Thyroid gland (tissue), 4 donors: ENCODE measurements at regions not wholly inside any gene's neighbourhood (a gene's known extent, or its start where the extent isn't known, plus 50 kb on each side); places are given as distances from the start of the nearest gene placed in this dataset.

Experiments
- DNase-seq, 2 donors: peaks; one replicate each; pipeline ENCODE4 v3.0.0-alpha.2; 2019
- H3K27ac ChIP-seq, 3 donors: fragments of 200-600 bp; sonication (generic); 1 replicate in 2 of 3; 2 replicates in 1 of 3; pipeline ENCODE4 v1.5.1; 2016 to 2019; ENCODE audit warnings: mild to moderate bottlenecking in 1 of 3, moderate library complexity in 1 of 3
- H3K27me3 ChIP-seq: fragments of 200-600 bp; sonication (generic); one replicate; pipeline ENCODE4 v1.5.1; 2019
- H3K36me3 ChIP-seq, 2 donors: fragments of 200-600 bp; sonication (generic); one replicate each; pipeline ENCODE4 v1.5.1; 2016 to 2019
- H3K4me1 ChIP-seq, 2 donors: fragments of 200-600 bp; sonication (generic); one replicate each; pipeline ENCODE4 v1.5.1; 2017 to 2019
- H3K4me3 ChIP-seq, 3 donors: fragments of 200-600 bp; sonication (generic); replicated peaks in 1 of 3; 1 replicate in 2 of 3; 2 replicates in 1 of 3; pipeline ENCODE4 v1.5.1; 2016; ENCODE audit warnings: mild to moderate bottlenecking in 1 of 3
- H3K9me3 ChIP-seq: fragments of 200-600 bp; sonication (generic); one replicate; pipeline ENCODE4 v1.5.1; 2017
- POLR2A ChIP-seq, 2 donors: fragments of 450-650 bp; IDR thresholded peaks; one replicate each; pipeline ENCODE4 v1.6.1; 2017; ENCODE audit warnings: antibody characterized with exemption in 2 of 2, mild to moderate bottlenecking in 2 of 2, moderate library complexity in 1 of 2
- WGBS, 2 donors: methylation state at CpG; one replicate each; pipeline ENCODE4 v1.1.5; 2017; 5-methylcytosine and 5-hydroxymethylcytosine counted together
- intact Hi-C: fragments of 100-400 bp; cut with DNase I; formaldehyde crosslinking; loops from one replicate; pipeline ENCODE4 v1.15.1; 2023
- TF ChIP-seq, protein P1 (sequence below), 6 experiments: fragments of 200-600 bp in 3 of 6; fragments of 450-650 bp in 3 of 6; sonication (generic) in 3 of 6; IDR thresholded peaks; one replicate each; pipeline ENCODE4 v1.5.1; 2016 to 2019; ENCODE audit warnings: antibody characterized with exemption in 6 of 6, mild to moderate bottlenecking in 2 of 6, inconsistent platforms in 1 of 6, moderate library complexity in 1 of 6

DNA sequence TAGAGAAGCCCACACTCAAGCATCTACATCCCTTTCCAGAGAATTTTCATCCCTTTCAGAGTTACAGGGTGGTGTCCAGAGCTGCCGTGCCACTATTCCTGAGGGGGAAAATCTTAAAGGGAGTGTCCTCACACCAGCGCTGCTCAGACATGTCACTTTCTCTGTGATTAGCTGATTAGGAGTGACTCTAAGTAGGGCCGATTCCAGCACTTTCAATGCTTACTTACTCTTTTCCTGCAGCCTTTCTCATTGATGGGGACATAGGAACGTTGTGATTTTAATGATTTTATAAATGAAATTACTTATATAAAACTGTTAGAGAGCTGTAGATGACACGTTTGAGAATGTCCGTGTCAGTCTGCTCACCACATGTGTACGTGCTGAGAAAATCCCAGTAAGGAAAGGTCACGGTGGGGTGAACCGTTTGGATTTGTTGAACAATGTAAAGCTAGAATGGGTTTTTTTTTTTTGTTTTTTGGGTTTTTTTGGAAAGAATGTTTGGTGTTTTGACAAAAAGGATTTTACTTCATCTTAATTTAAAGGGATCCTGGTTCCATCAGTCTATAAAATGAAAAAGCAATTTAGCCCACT is 56.6 kb upstream of the SPATA13 start:
- H3K27me3 ChIP-seq, result no peaks in the 10 kb centered on the region
- H3K9me3 ChIP-seq, result no peaks in the 10 kb centered on the region
- H3K4me1 ChIP-seq, result peaks cover 26 to 41% of the 10 kb centered on the region in 2 donors
- no peaks in the 10 kb centered on the region for H3K36me3 ChIP-seq
- 73 to 76% methylated on average over 9 of the region's 9 CpGs for WGBS, 2 donors
- H3K27ac ChIP-seq, result no peak overlapping the region
- no peak for DNase-seq
- intact Hi-C loops, result no loop called here
- TF ChIP-seq POLR2A (IDR thresholded peaks at IDR 0.05), result no peak
- TF ChIP-seq, protein P1, sequence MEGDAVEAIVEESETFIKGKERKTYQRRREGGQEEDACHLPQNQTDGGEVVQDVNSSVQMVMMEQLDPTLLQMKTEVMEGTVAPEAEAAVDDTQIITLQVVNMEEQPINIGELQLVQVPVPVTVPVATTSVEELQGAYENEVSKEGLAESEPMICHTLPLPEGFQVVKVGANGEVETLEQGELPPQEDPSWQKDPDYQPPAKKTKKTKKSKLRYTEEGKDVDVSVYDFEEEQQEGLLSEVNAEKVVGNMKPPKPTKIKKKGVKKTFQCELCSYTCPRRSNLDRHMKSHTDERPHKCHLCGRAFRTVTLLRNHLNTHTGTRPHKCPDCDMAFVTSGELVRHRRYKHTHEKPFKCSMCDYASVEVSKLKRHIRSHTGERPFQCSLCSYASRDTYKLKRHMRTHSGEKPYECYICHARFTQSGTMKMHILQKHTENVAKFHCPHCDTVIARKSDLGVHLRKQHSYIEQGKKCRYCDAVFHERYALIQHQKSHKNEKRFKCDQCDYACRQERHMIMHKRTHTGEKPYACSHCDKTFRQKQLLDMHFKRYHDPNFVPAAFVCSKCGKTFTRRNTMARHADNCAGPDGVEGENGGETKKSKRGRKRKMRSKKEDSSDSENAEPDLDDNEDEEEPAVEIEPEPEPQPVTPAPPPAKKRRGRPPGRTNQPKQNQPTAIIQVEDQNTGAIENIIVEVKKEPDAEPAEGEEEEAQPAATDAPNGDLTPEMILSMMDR (IDR thresholded peaks at IDR 0.05), result no peak
- H3K4me3 ChIP-seq, result no peak overlapping the region

- no peak overlapping the region for H3K4me3 ChIP-seq
- DNase-seq, result no peak
- 56 to 62% methylated on average over 2 of the region's 2 CpGs for WGBS, 2 donors
- no peak overlapping the region for H3K27ac ChIP-seq
- H3K4me1 ChIP-seq, result peaks cover 26 to 42% of the 10 kb centered on the region in 2 donors
- H3K27me3 ChIP-seq, result no peaks in the 10 kb centered on the region
- intact Hi-C loops, result no loop called here
- no peak for TF ChIP-seq POLR2A (IDR thresholded peaks at IDR 0.05)
- no peaks in the 10 kb centered on the region for H3K9me3 ChIP-seq
- H3K36me3 ChIP-seq, result no peaks in the 10 kb centered on the region
Observed at GRCh38 chr13:24104723-24105122, 55.8 kb upstream of the SPATA13 start.

GRCh38 chr13:24106429-24106828 is 54.1 kb upstream of the SPATA13 start:
- DNase-seq, result peak in 1 of 2 donors; percentile 7
- H3K36me3 ChIP-seq, result no peaks in the 10 kb centered on the region
- peaks cover 26 to 42% of the 10 kb centered on the region in 2 donors for H3K4me1 ChIP-seq
- 34 to 35% methylated on average over 5 of the region's 5 CpGs for WGBS, 2 donors
- H3K27ac ChIP-seq, result peak overlapping the region; percentile 55 to 71 (median 60)
- H3K4me3 ChIP-seq, result no peak overlapping the region
- H3K9me3 ChIP-seq, result no peaks in the 10 kb centered on the region
- intact Hi-C loops, result no loop called here
- no peak for TF ChIP-seq POLR2A (IDR thresholded peaks at IDR 0.05)
- TF ChIP-seq, protein P1 (IDR thresholded peaks at IDR 0.05), result no peak
- H3K27me3 ChIP-seq, result no peaks in the 10 kb centered on the region

- intact Hi-C loops, result no loop called here
- Histone ChIP-seq H3K27me3 (no peaks in the 10 kb centered on the region), H3K9me3 (no peaks in the 10 kb centered on the region), H3K4me3 (no peak overlapping the region), H3K4me1 (peaks cover 26 to 42% of the 10 kb centered on the region in 2 donors), H3K27ac (peak overlapping the region in 2 of 3 donors; percentile 41 to 55), H3K36me3 (no peaks in the 10 kb centered on the region)
- TF ChIP-seq POLR2A (IDR thresholded peaks at IDR 0.05), result no peak
- TF ChIP-seq, protein P1 (IDR thresholded peaks at IDR 0.05), result no peak
- DNase-seq, result peak in 1 of 2 donors; percentile 23
- WGBS, 2 donors, result 70 to 75% methylated on average over 16 of the region's 16 CpGs
Observed at GRCh38 chr13:24107955-24108614, 52.4 kb upstream of the SPATA13 start.

DNA sequence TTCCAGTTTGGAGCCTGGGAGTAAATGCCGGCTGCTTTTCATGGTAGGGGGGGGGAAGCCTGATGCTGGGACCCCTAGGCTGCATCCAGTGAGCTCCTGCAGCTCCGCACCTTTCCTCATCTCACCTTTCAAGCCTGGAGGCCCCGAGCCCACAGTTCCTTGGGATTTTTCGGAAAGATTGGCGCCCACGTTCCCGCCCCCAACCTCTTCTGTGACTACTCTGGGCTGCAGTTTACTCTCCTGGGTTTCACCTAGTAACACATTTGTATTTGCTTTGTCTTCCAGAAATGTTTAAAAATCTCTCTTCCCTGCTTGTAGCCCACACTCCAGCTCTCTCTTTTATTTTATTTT is 51.9 kb upstream of the SPATA13 start:
- TF ChIP-seq POLR2A (IDR thresholded peaks at IDR 0.05), result no peak
- TF ChIP-seq, protein P1 (IDR thresholded peaks at IDR 0.05), result no peak
- Histone ChIP-seq H3K4me3 (no peak overlapping the region), H3K27ac (peak overlapping the region in 2 of 3 donors; percentile 41 to 55), H3K36me3 (no peaks in the 10 kb centered on the region), H3K9me3 (no peaks in the 10 kb centered on the region), H3K4me1 (peaks cover 26 to 42% of the 10 kb centered on the region in 2 donors), H3K27me3 (no peaks in the 10 kb centered on the region)
- DNase-seq, result no peak
- intact Hi-C loops, result no loop called here
- WGBS, 2 donors, result 73 to 78% methylated on average over 7 of the region's 7 CpGs
